MM.1S (cell line): ENCODE measurements at regions not wholly inside any gene's neighbourhood (a gene's known extent, or its start where the extent isn't known, plus 50 kb on each side); places are given as distances from the start of the nearest gene placed in this dataset.

Source experiments
- CTCF ChIP-seq: fragments of 300-600 bp; sonication (generic); IDR thresholded peaks from 2 replicates; pipeline ENCODE4 v1.5.1; 2016; ENCODE audit warnings: antibody characterized with exemption, low read length, mixed read lengths
- EZH2 ChIP-seq: fragments of 300-600 bp; sonication (generic); optimal IDR thresholded peaks from 2 replicates; pipeline ENCODE3; 2017; ENCODE audit warnings: low read depth, mild to moderate bottlenecking, antibody characterized with exemption, low read length, mixed read lengths
- EZH2phosphoT487 ChIP-seq: fragments of 300-600 bp; sonication (generic); IDR thresholded peaks from 2 replicates; pipeline ENCODE4 v1.6.1; 2018; ENCODE audit warnings: antibody characterized with exemption, low read length

GRCh38 chr9:84146893-84147710 lies 166.5 kb downstream of the RMI1 start:
- no peak for TF ChIP-seq CTCF
- TF ChIP-seq EZH2: no peak
- no peak for TF ChIP-seq EZH2phosphoT487
